SU-DHL-6 (cell line): ENCODE measurements at regions not wholly inside any gene's neighbourhood (a gene's known extent, or its start where the extent isn't known, plus 50 kb on each side); places are given as distances from the start of the nearest gene placed in this dataset.

Source experiments
- EZH2phosphoT487 ChIP-seq: fragments of 200-600 bp; sonication (generic), shearing (Covaris generic); conservative IDR thresholded peaks from 2 replicates; pipeline ENCODE4 v1.6.1; 2018; ENCODE audit warnings: mild to moderate bottlenecking, antibody characterized with exemption, low read length, moderate library complexity, mixed read lengths
- TF ChIP-seq, protein P1 (sequence below): fragments of 200-600 bp; sonication (generic); IDR thresholded peaks from one replicate; pipeline ENCODE4 v1.5.1; 2017; ENCODE audit warnings: antibody characterized with exemption, mild to moderate bottlenecking, low read length, moderate library complexity; ENCODE audit not compliant: insufficient read depth, poor library complexity, severe bottlenecking

DNA sequence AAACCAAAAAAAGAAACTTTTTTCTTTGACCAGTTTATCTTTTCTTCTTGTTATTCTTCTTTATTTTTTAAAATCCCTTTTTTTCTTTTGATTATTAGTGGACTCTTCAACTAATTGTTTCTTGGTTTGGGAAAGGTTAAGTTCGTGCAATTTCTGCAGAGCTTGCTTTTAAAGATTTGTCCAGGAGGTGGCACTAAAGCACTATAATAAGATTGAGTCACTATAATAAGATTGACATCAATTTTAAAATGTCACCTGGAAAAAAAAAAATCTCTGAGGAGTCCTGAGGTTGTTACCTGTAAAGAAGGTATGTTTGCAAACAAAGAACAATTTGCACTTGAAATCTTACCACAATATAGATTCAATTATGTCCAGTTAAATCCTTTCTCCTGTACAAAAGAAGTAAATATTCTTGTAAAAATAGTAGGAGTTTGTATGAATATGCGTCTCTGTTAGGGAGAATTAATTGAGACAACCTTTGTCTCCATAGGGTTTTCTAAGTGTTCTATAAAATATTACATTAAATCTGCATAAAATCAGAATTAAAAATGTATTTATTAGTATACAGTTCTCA lies 166.7 kb downstream of the ADGRL4 start:
- TF ChIP-seq, protein P1, sequence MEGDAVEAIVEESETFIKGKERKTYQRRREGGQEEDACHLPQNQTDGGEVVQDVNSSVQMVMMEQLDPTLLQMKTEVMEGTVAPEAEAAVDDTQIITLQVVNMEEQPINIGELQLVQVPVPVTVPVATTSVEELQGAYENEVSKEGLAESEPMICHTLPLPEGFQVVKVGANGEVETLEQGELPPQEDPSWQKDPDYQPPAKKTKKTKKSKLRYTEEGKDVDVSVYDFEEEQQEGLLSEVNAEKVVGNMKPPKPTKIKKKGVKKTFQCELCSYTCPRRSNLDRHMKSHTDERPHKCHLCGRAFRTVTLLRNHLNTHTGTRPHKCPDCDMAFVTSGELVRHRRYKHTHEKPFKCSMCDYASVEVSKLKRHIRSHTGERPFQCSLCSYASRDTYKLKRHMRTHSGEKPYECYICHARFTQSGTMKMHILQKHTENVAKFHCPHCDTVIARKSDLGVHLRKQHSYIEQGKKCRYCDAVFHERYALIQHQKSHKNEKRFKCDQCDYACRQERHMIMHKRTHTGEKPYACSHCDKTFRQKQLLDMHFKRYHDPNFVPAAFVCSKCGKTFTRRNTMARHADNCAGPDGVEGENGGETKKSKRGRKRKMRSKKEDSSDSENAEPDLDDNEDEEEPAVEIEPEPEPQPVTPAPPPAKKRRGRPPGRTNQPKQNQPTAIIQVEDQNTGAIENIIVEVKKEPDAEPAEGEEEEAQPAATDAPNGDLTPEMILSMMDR, result peak; percentile 57
- TF ChIP-seq EZH2phosphoT487, result no peak
